WTC11 (cell line): ENCODE measurements at regions not wholly inside any gene's neighbourhood (a gene's known extent, or its start where the extent isn't known, plus 50 kb on each side); places are given as distances from the start of the nearest gene placed in this dataset.

ENCODE experiments used
- ELF4 ChIP-seq: sonication (generic); formaldehyde crosslinking; IDR thresholded peaks from 2 replicates; pipeline ENCODE4 v1.8.1; 2022; ENCODE audit warnings: low read depth, mild to moderate bottlenecking, moderate library complexity, missing genetic modification reagents
- FOXP1 ChIP-seq: sonication (generic); formaldehyde crosslinking; IDR thresholded peaks from 2 replicates; pipeline ENCODE4 v1.8.0; 2022; ENCODE audit warnings: missing genetic modification reagents, mild to moderate bottlenecking, moderate library complexity, borderline replicate concordance
- FOXP4 ChIP-seq: sonication (generic); formaldehyde crosslinking; IDR thresholded peaks from 2 replicates; pipeline ENCODE4 v1.8.0; 2022; ENCODE audit warnings: mild to moderate bottlenecking, missing genetic modification reagents
- IRF2 ChIP-seq: sonication (generic); formaldehyde crosslinking; IDR thresholded peaks from 2 replicates; pipeline ENCODE4 v1.8.0; 2022; ENCODE audit warnings: low read depth, missing genetic modification reagents, borderline replicate concordance
- TF ChIP-seq, protein P1 (sequence below): fragments of 200-600 bp; IDR thresholded peaks from 2 replicates; pipeline ENCODE4 v1.8.0; 2022; ENCODE audit warnings: antibody characterized with exemption
- TF ChIP-seq, protein P2 (sequence below): sonication (generic); formaldehyde crosslinking; conservative IDR thresholded peaks from 2 replicates; pipeline ENCODE4 v1.8.1; 2022; ENCODE audit warnings: mild to moderate bottlenecking, missing genetic modification reagents
- TF ChIP-seq, protein P3 (sequence below): sonication (generic); formaldehyde crosslinking; IDR thresholded peaks from 2 replicates; pipeline ENCODE4 v1.8.0; 2022; ENCODE audit warnings: mild to moderate bottlenecking, missing genetic modification reagents
- TF ChIP-seq, protein P4 (sequence below): sonication (generic); formaldehyde crosslinking; IDR thresholded peaks from 2 replicates; pipeline ENCODE4 v1.8.1; 2023; ENCODE audit warnings: mild to moderate bottlenecking, missing genetic modification reagents, moderate library complexity

DNA sequence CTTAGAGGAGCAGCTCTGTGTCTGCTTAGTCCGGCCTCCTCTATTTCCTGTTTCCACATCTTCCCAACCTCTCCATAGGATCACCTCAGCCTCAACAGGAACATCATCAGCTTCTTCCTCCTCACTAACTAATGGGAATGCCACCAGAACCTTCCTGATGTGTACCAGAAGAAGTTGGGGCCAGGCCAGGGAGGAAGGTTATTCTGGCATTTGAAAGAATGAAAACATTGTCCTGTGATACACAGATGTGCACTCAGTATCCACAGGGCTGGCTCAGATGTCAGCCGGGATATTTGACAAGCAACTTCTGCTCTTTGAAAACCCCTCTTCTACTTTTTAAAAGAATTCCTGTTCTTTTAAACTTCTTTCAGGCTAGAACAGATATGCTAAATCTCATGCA, 63.6 kb downstream of the TMEM30B start:
- TF ChIP-seq, protein P1, sequence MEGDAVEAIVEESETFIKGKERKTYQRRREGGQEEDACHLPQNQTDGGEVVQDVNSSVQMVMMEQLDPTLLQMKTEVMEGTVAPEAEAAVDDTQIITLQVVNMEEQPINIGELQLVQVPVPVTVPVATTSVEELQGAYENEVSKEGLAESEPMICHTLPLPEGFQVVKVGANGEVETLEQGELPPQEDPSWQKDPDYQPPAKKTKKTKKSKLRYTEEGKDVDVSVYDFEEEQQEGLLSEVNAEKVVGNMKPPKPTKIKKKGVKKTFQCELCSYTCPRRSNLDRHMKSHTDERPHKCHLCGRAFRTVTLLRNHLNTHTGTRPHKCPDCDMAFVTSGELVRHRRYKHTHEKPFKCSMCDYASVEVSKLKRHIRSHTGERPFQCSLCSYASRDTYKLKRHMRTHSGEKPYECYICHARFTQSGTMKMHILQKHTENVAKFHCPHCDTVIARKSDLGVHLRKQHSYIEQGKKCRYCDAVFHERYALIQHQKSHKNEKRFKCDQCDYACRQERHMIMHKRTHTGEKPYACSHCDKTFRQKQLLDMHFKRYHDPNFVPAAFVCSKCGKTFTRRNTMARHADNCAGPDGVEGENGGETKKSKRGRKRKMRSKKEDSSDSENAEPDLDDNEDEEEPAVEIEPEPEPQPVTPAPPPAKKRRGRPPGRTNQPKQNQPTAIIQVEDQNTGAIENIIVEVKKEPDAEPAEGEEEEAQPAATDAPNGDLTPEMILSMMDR = no peak
- TF ChIP-seq FOXP4 (CRISPR knock-in tag) = no peak
- TF ChIP-seq, protein P2, sequence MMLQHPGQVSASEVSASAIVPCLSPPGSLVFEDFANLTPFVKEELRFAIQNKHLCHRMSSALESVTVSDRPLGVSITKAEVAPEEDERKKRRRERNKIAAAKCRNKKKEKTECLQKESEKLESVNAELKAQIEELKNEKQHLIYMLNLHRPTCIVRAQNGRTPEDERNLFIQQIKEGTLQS (CRISPR knock-in tag) = no peak
- TF ChIP-seq FOXP1 (CRISPR knock-in tag) = no peak
- TF ChIP-seq ELF4 = no peak
- no peak for TF ChIP-seq IRF2
- TF ChIP-seq, protein P3, sequence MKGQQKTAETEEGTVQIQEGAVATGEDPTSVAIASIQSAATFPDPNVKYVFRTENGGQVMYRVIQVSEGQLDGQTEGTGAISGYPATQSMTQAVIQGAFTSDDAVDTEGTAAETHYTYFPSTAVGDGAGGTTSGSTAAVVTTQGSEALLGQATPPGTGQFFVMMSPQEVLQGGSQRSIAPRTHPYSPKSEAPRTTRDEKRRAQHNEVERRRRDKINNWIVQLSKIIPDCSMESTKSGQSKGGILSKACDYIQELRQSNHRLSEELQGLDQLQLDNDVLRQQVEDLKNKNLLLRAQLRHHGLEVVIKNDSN (CRISPR knock-in tag) = no peak
- TF ChIP-seq, protein P4, sequence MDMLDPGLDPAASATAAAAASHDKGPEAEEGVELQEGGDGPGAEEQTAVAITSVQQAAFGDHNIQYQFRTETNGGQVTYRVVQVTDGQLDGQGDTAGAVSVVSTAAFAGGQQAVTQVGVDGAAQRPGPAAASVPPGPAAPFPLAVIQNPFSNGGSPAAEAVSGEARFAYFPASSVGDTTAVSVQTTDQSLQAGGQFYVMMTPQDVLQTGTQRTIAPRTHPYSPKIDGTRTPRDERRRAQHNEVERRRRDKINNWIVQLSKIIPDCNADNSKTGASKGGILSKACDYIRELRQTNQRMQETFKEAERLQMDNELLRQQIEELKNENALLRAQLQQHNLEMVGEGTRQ (CRISPR knock-in tag) = no peak
